ENCODE measurements at regions not wholly inside any gene's neighbourhood (a gene's known extent, or its start where the extent isn't known, plus 50 kb on each side); places are given as distances from the start of the nearest gene placed in this dataset.

DNA sequence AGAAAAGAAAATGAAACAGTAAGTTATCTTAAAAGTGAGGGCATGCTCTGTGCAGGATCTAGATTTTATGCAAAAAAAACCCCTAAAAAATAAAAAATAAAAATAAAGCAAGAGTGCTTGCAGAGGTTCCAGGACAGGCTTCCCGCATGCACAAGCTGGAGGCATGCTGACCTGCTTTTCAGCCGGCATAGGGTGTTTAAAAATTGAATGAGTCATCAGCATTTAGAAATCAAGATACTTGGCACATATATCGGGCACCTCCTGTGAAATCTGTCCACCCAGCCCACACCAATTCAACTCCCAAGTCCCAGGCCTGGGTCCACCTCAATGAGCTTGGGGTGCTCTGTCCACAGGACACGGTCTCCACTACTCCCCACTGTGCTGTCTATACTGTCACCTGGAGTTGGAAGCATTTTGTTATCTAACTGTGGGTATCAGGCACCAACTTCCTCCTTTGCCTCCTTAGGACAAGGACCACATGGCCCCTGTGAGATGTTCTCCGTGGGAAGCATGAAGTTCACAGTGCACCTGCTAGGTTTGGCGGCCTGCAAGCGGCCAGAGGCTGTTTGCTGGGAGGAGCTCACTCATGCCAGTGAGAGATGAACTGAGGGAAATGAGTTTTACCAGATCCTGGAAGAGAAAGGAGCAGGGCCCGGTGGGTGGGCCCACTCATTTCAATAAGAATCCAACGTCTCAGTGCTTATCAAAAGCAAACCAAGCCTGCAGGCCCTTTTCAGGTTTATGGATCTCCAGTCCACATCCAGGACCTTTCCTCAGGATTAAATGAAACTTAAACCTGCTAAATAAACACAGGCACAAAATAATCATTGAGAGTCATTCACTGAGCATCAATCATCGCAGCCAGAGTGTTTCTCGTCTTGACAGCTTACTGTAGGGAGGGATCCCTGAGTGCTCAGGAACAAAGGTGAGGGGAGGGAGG, 121.1 kb downstream of the FOXA2 start:
- no peak overlapping the region for H3K4me3 Mint-ChIP-seq
- CTCF ChIA-PET (ENCODE audit: partially characterized antibody), result no interaction called here
- H3K27ac Mint-ChIP-seq, result no peak overlapping the region

GRCh38 chr20:22460803-22461202, 123.6 kb downstream of the FOXA2 start:
- Histone ChIP-seq H3K27me3 (ENCODE audit: insufficient read depth, low read length) (no peaks in the 10 kb centered on the region), H3K9me3 (ENCODE audit: control insufficient read depth in 1 of 2, low read length in 2 of 2) (no peaks in the 10 kb centered on the region), H3K4me3 (ENCODE audit: low read length in 2 of 2) (no peak overlapping the region), H3K27ac (ENCODE audit: low read depth, low read length) (no peak overlapping the region), H3K4me1 (ENCODE audit: insufficient read depth, low read length) (no peaks in the 10 kb centered on the region), H3K36me3 (ENCODE audit: insufficient read depth, low read length) (no peaks in the 10 kb centered on the region)
- Mint-ChIP-seq H3K27me3 (no peaks in the 10 kb centered on the region), H3K27ac (no peak overlapping the region), H3K4me1 (no peaks in the 10 kb centered on the region), H3K4me3 (no peak overlapping the region), H3K36me3 (no peaks in the 10 kb centered on the region), H3K9me3 (peaks cover 0 to 15% (median 3%) of the 10 kb centered on the region in 8 donors)
- DNase-seq, result no peak
- intact Hi-C loops (cut with micrococcal nuclease), result no loop called here
- CTCF ChIA-PET (ENCODE audit: partially characterized antibody), result no interaction called here
- POLR2A ChIA-PET (ENCODE audit: partially characterized antibody), result no interaction called here

More for the DNA sequence above, 121.1 kb downstream of the FOXA2 start:
- no peak for DNase-seq
- H3K36me3 ChIP-seq (ENCODE audit: insufficient read depth, low read length), result no peaks in the 10 kb centered on the region
- no peaks in the 10 kb centered on the region for H3K27me3 Mint-ChIP-seq
- no peak overlapping the region for H3K27ac ChIP-seq (ENCODE audit: low read depth, low read length)
- POLR2A ChIA-PET (ENCODE audit: partially characterized antibody), result no interaction called here
- H3K4me1 ChIP-seq (ENCODE audit: insufficient read depth, low read length), result no peaks in the 10 kb centered on the region
- no peak overlapping the region for H3K4me3 ChIP-seq (ENCODE audit: low read length in 2 of 2)
- H3K9me3 ChIP-seq (ENCODE audit: control insufficient read depth in 1 of 2, low read length in 2 of 2), result no peaks in the 10 kb centered on the region
- H3K36me3 Mint-ChIP-seq, result no peaks in the 10 kb centered on the region
- peaks cover 0 to 11% (median 6%) of the 10 kb centered on the region in 8 donors for H3K9me3 Mint-ChIP-seq
- H3K27me3 ChIP-seq (ENCODE audit: insufficient read depth, low read length), result no peaks in the 10 kb centered on the region
- H3K4me1 Mint-ChIP-seq, result no peaks in the 10 kb centered on the region
- intact Hi-C loops (cut with micrococcal nuclease), result no loop called here

GRCh38 chr20:22460231-22460630, 124.1 kb downstream of the FOXA2 start:
- Mint-ChIP-seq H3K9me3 (peaks cover 0 to 13% (median under 1%) of the 10 kb centered on the region in 8 donors), H3K4me1 (no peaks in the 10 kb centered on the region), H3K27me3 (no peaks in the 10 kb centered on the region), H3K4me3 (no peak overlapping the region), H3K27ac (no peak overlapping the region), H3K36me3 (no peaks in the 10 kb centered on the region)
- H3K36me3 ChIP-seq (ENCODE audit: insufficient read depth, low read length), result no peaks in the 10 kb centered on the region
- ChIA-PET POLR2A (ENCODE audit: partially characterized antibody) (no interaction called here), CTCF (ENCODE audit: partially characterized antibody) (no interaction called here)
- H3K9me3 ChIP-seq (ENCODE audit: control insufficient read depth in 1 of 2, low read length in 2 of 2), result no peaks in the 10 kb centered on the region
- H3K4me3 ChIP-seq (ENCODE audit: low read length in 2 of 2), result no peak overlapping the region
- no peaks in the 10 kb centered on the region for H3K4me1 ChIP-seq (ENCODE audit: insufficient read depth, low read length)
- no peak overlapping the region for H3K27ac ChIP-seq (ENCODE audit: low read depth, low read length)
- no peaks in the 10 kb centered on the region for H3K27me3 ChIP-seq (ENCODE audit: insufficient read depth, low read length)
- DNase-seq, result no peak
- intact Hi-C loops (cut with micrococcal nuclease), result no loop called here

DNA sequence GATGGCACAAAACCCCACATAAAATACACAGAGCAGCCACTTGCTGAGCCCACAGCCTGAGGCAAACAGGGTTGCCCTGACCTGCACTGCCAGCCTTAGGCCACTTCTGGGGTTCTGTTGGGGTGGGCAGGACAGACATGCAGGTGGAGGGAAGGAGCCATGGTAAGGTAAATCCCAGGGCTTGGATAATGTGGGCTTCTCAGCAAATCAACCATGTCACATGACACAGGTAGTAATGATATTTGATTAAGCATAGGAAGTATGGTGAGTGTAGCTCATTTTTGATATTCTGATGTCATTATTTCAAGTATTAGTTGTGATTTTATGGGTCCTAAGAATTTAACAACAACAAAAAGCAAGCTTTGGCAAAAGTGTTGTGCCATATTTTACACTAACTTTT, 124.6 kb downstream of the FOXA2 start:
- Mint-ChIP-seq H3K4me1 (no peaks in the 10 kb centered on the region), H3K36me3 (no peaks in the 10 kb centered on the region), H3K9me3 (peaks cover 0 to 14% (median 0%) of the 10 kb centered on the region in 8 donors), H3K27me3 (no peaks in the 10 kb centered on the region), H3K27ac (no peak overlapping the region), H3K4me3 (no peak overlapping the region)
- POLR2A ChIA-PET (ENCODE audit: partially characterized antibody), result no interaction called here
- no peak overlapping the region for H3K4me3 ChIP-seq (ENCODE audit: low read length in 2 of 2)
- no peaks in the 10 kb centered on the region for H3K9me3 ChIP-seq (ENCODE audit: control insufficient read depth in 1 of 2, low read length in 2 of 2)
- intact Hi-C loops (cut with micrococcal nuclease), result no loop called here
- H3K4me1 ChIP-seq (ENCODE audit: insufficient read depth, low read length), result no peaks in the 10 kb centered on the region
- H3K27ac ChIP-seq (ENCODE audit: low read depth, low read length), result no peak overlapping the region
- H3K36me3 ChIP-seq (ENCODE audit: insufficient read depth, low read length), result no peaks in the 10 kb centered on the region
- no peak for DNase-seq
- H3K27me3 ChIP-seq (ENCODE audit: insufficient read depth, low read length), result no peaks in the 10 kb centered on the region
- CTCF ChIA-PET (ENCODE audit: partially characterized antibody), result no interaction called here

GRCh38 chr20:22456109-22456508, 128.3 kb downstream of the FOXA2 start:
- H3K4me1 ChIP-seq (ENCODE audit: insufficient read depth, low read length), result no peaks in the 10 kb centered on the region
- CTCF ChIA-PET (ENCODE audit: partially characterized antibody), result no interaction called here
- no peaks in the 10 kb centered on the region for H3K4me1 Mint-ChIP-seq

GRCh38 chr20:22455259-22455658, 129.1 kb downstream of the FOXA2 start:
- Mint-ChIP-seq H3K9me3 (peaks cover 0 to 9% (median 0%) of the 10 kb centered on the region in 8 donors), H3K4me1 (no peaks in the 10 kb centered on the region)

More at GRCh38 chr20:22456109-22456508, 128.3 kb downstream of the FOXA2 start:
- H3K36me3 ChIP-seq (ENCODE audit: insufficient read depth, low read length), result no peaks in the 10 kb centered on the region
- H3K27ac ChIP-seq (ENCODE audit: low read depth, low read length), result no peak overlapping the region
- Mint-ChIP-seq H3K36me3 (no peaks in the 10 kb centered on the region), H3K9me3 (peaks cover 0 to 13% (median under 1%) of the 10 kb centered on the region in 8 donors), H3K4me3 (no peak overlapping the region), H3K27me3 (no peaks in the 10 kb centered on the region), H3K27ac (no peak overlapping the region)
- H3K4me3 ChIP-seq (ENCODE audit: low read length in 2 of 2), result no peak overlapping the region
- H3K9me3 ChIP-seq (ENCODE audit: control insufficient read depth in 1 of 2, low read length in 2 of 2), result no peaks in the 10 kb centered on the region
- DNase-seq, result no peak
- no peaks in the 10 kb centered on the region for H3K27me3 ChIP-seq (ENCODE audit: insufficient read depth, low read length)
- intact Hi-C loops (cut with micrococcal nuclease), result no loop called here
- POLR2A ChIA-PET (ENCODE audit: partially characterized antibody), result no interaction called here

GRCh38 chr20:22453244-22454080, 130.9 kb downstream of the FOXA2 start:
- Histone ChIP-seq H3K27me3 (ENCODE audit: insufficient read depth, low read length) (no peaks in the 10 kb centered on the region), H3K4me3 (ENCODE audit: low read length in 2 of 2) (no peak overlapping the region), H3K36me3 (ENCODE audit: insufficient read depth, low read length) (no peaks in the 10 kb centered on the region), H3K4me1 (ENCODE audit: insufficient read depth, low read length) (no peaks in the 10 kb centered on the region), H3K27ac (ENCODE audit: low read depth, low read length) (no peak overlapping the region), H3K9me3 (ENCODE audit: control insufficient read depth in 1 of 2, low read length in 2 of 2) (no peaks in the 10 kb centered on the region)
- Mint-ChIP-seq H3K9me3 (peaks cover 0 to 9% (median 2%) of the 10 kb centered on the region in 8 donors), H3K4me1 (no peaks in the 10 kb centered on the region), H3K27me3 (no peaks in the 10 kb centered on the region), H3K27ac (no peak overlapping the region), H3K4me3 (no peak overlapping the region), H3K36me3 (no peaks in the 10 kb centered on the region)
- ChIA-PET CTCF (ENCODE audit: partially characterized antibody) (no interaction called here), POLR2A (ENCODE audit: partially characterized antibody) (no interaction called here)
- DNase-seq, result no peak
- intact Hi-C loops (cut with micrococcal nuclease), result no loop called here

More at GRCh38 chr20:22455259-22455658, 129.1 kb downstream of the FOXA2 start:
- H3K27me3 Mint-ChIP-seq, result no peaks in the 10 kb centered on the region
- no peaks in the 10 kb centered on the region for H3K4me1 ChIP-seq (ENCODE audit: insufficient read depth, low read length)
- H3K9me3 ChIP-seq (ENCODE audit: control insufficient read depth in 1 of 2, low read length in 2 of 2), result no peaks in the 10 kb centered on the region
- ChIA-PET POLR2A (ENCODE audit: partially characterized antibody) (no interaction called here), CTCF (ENCODE audit: partially characterized antibody) (no interaction called here)
- H3K36me3 ChIP-seq (ENCODE audit: insufficient read depth, low read length), result no peaks in the 10 kb centered on the region
- H3K27ac Mint-ChIP-seq, result no peak overlapping the region
- intact Hi-C loops (cut with micrococcal nuclease), result no loop called here
- no peak overlapping the region for H3K27ac ChIP-seq (ENCODE audit: low read depth, low read length)
- H3K27me3 ChIP-seq (ENCODE audit: insufficient read depth, low read length), result no peaks in the 10 kb centered on the region
- no peak overlapping the region for H3K4me3 ChIP-seq (ENCODE audit: low read length in 2 of 2)
- no peaks in the 10 kb centered on the region for H3K36me3 Mint-ChIP-seq
- no peak for DNase-seq
- H3K4me3 Mint-ChIP-seq, result no peak overlapping the region

All from CD4-positive, alpha-beta memory T cell (primary cell).